Neural cell (in vitro differentiated cells): ENCODE measurements at regions not wholly inside any gene's neighbourhood (a gene's known extent, or its start where the extent isn't known, plus 50 kb on each side); places are given as distances from the start of the nearest gene placed in this dataset.

Experiments
- H2AFZ ChIP-seq: fragments of 200-600, 300-800 bp; sonication (generic), shearing (Covaris generic); 2 replicates; pipeline ENCODE4 v1.6.0; 2014; ENCODE audit warnings: low read depth, mild to moderate bottlenecking, antibody characterized with exemption, low read length, moderate library complexity
- H3F3A ChIP-seq: fragments of 200-600 bp; shearing (Covaris generic); 2 replicates; pipeline ENCODE4 v1.6.1; 2016; ENCODE audit warnings: mild to moderate bottlenecking, moderate library complexity, mixed read lengths, antibody characterized with exemption, low read length; ENCODE audit not compliant: insufficient read depth, poor library complexity, severe bottlenecking
- H3K27ac ChIP-seq: fragments of 200-600, 300-800 bp; sonication (generic), shearing (Covaris generic); 2 replicates; pipeline ENCODE4 v1.5.1; 2014; ENCODE audit warnings: mild to moderate bottlenecking, low read length, moderate library complexity
- H3K27me3 ChIP-seq: fragments of 300-800, 200-600 bp; sonication (generic), shearing (Covaris generic); 2 replicates; pipeline ENCODE4 v1.6.0; 2014; ENCODE audit warnings: mild to moderate bottlenecking, low read depth, low read length, moderate library complexity; ENCODE audit not compliant: insufficient read depth
- H3K36me3 ChIP-seq: fragments of 300-800, 200-600 bp; sonication (generic), shearing (Covaris generic); 2 replicates; pipeline ENCODE4 v1.5.1; 2014; ENCODE audit warnings: mild to moderate bottlenecking, antibody characterized with exemption, low read length, moderate library complexity; ENCODE audit not compliant: insufficient read depth
- H3K4me2 ChIP-seq: fragments of 300-800, 200-600 bp; sonication (generic), shearing (Covaris generic); 2 replicates; pipeline ENCODE4 v1.6.0; 2014; ENCODE audit warnings: mild to moderate bottlenecking, low read length
- H3K4me3 ChIP-seq: fragments of 300-800, 200-600 bp; sonication (generic), shearing (Covaris generic); 2 replicates; pipeline ENCODE4 v1.5.1; 2014; ENCODE audit warnings: mild to moderate bottlenecking, low read length, moderate library complexity
- H3K79me2 ChIP-seq: fragments of 200-600 bp; shearing (Covaris generic); replicated peaks from 2 replicates; pipeline ENCODE4 v1.6.0; 2014; ENCODE audit warnings: mild to moderate bottlenecking, low read length, moderate library complexity; ENCODE audit not compliant: insufficient read depth
- H3K9ac ChIP-seq: fragments of 300-800, 200-600 bp; sonication (generic), shearing (Covaris generic); 2 replicates; pipeline ENCODE4 v1.6.1; 2016; ENCODE audit warnings: mild to moderate bottlenecking, low read length, mixed read lengths
- H3K9me2 ChIP-seq: fragments of 200-600 bp; shearing (Covaris generic); 2 replicates; pipeline ENCODE4 v1.6.1; 2016; ENCODE audit warnings: mild to moderate bottlenecking, low read length, mixed read lengths; ENCODE audit not compliant: insufficient read depth
- H3K9me3 ChIP-seq: fragments of 200-600, 300-800 bp; sonication (generic), shearing (Covaris generic); 2 replicates; pipeline ENCODE4 v1.6.1; 2016; ENCODE audit warnings: mild to moderate bottlenecking, mixed run types, low read length, moderate library complexity, mixed read lengths
- H4K20me1 ChIP-seq: fragments of 200-600 bp; shearing (Covaris generic); 2 replicates; pipeline ENCODE4 v1.6.1; 2016; ENCODE audit warnings: mild to moderate bottlenecking, mixed run types; ENCODE audit not compliant: insufficient read depth
- CTCF ChIP-seq: fragments of 450-650 bp; IDR thresholded peaks from 2 replicates; pipeline ENCODE4 v1.5.1; 2014; ENCODE audit warnings: antibody characterized with exemption, mild to moderate bottlenecking, moderate library complexity; ENCODE audit not compliant: poor library complexity, severe bottlenecking
- EP300 ChIP-seq: fragments of 450-650 bp; conservative IDR thresholded peaks from 2 replicates; pipeline ENCODE4 v1.6.1; 2014; ENCODE audit warnings: antibody characterized with exemption, mild to moderate bottlenecking, moderate library complexity; ENCODE audit not compliant: poor library complexity, severe bottlenecking
- EZH2 ChIP-seq: fragments of 200-600, 300-800 bp; shearing (Covaris generic), sonication (generic); IDR thresholded peaks from 2 replicates; pipeline ENCODE4 v1.6.1; 2014; ENCODE audit warnings: antibody characterized with exemption, low read length, borderline replicate concordance, mild to moderate bottlenecking; ENCODE audit not compliant: insufficient read depth, poor library complexity, severe bottlenecking
- MXI1 ChIP-seq: fragments of 450-650 bp; conservative IDR thresholded peaks from 2 replicates; pipeline ENCODE4 v1.6.1; 2014; ENCODE audit warnings: antibody characterized with exemption, mild to moderate bottlenecking; ENCODE audit not compliant: poor library complexity, severe bottlenecking
- POLR2AphosphoS5 ChIP-seq: IDR thresholded peaks from 2 replicates; pipeline ENCODE4 v1.6.1; 2012
- RAD21 ChIP-seq: fragments of 450-650 bp; conservative IDR thresholded peaks from 2 replicates; pipeline ENCODE4 v1.6.1; 2014; ENCODE audit warnings: antibody characterized with exemption, mild to moderate bottlenecking, moderate library complexity
- REST ChIP-seq: IDR thresholded peaks from 2 replicates; pipeline ENCODE4 v1.6.1; 2012; ENCODE audit warnings: borderline replicate concordance
- SMC3 ChIP-seq: fragments of 450-650 bp; conservative IDR thresholded peaks from 2 replicates; pipeline ENCODE4 v1.6.1; 2014; ENCODE audit warnings: antibody characterized with exemption, mild to moderate bottlenecking, moderate library complexity; ENCODE audit not compliant: poor library complexity
- TAF1 ChIP-seq: IDR thresholded peaks from 2 replicates; pipeline ENCODE4 v1.6.1; 2012; ENCODE audit warnings: low read depth

- no peak for TF ChIP-seq MXI1
- TF ChIP-seq EZH2, result no peak
- TF ChIP-seq SMC3, result no peak
- TF ChIP-seq TAF1, result no peak
- no peak for TF ChIP-seq POLR2AphosphoS5
- TF ChIP-seq REST, result no peak
- TF ChIP-seq EP300, result no peak
- no peak for TF ChIP-seq RAD21
- no peak for TF ChIP-seq CTCF
- no peak overlapping the region for H3K27ac ChIP-seq
These were observed 1153.9 kb upstream of the NCAM2 start for GRCh38 chr21:19844334-19844733.

GRCh38 chr21:19850157-19850556, 1148.1 kb upstream of the NCAM2 start:
- Histone ChIP-seq H3K9me2 (no peaks in the 10 kb centered on the region), H3K27ac (no peak overlapping the region), H3K27me3 (no peaks in the 10 kb centered on the region), H3K4me2 (no peak overlapping the region), H3K9ac (no peak overlapping the region), H3K9me3 (no peaks in the 10 kb centered on the region), H3F3A (no peaks in the 10 kb centered on the region), H3K79me2 (no peaks in the 10 kb centered on the region), H2AFZ (no peak overlapping the region), H3K36me3 (no peaks in the 10 kb centered on the region), H3K4me3 (no peak overlapping the region), H4K20me1 (no peaks in the 10 kb centered on the region)
- no peak for TF ChIP-seq MXI1
- TF ChIP-seq TAF1, result no peak
- no peak for TF ChIP-seq EP300
- no peak for TF ChIP-seq CTCF
- no peak for TF ChIP-seq POLR2AphosphoS5

More at GRCh38 chr21:19844334-19844733, 1153.9 kb upstream of the NCAM2 start:
- H3K36me3 ChIP-seq, result no peaks in the 10 kb centered on the region
- H2AFZ ChIP-seq, result no peak overlapping the region
- H3K9me3 ChIP-seq, result no peaks in the 10 kb centered on the region
- no peak overlapping the region for H3K4me2 ChIP-seq
- no peaks in the 10 kb centered on the region for H3K27me3 ChIP-seq
- no peaks in the 10 kb centered on the region for H3K9me2 ChIP-seq
- H3K4me3 ChIP-seq, result no peak overlapping the region
- H3K9ac ChIP-seq, result no peak overlapping the region
- H3K79me2 ChIP-seq, result no peaks in the 10 kb centered on the region
- no peaks in the 10 kb centered on the region for H3F3A ChIP-seq
- H4K20me1 ChIP-seq, result no peaks in the 10 kb centered on the region
